ENCODE measurements at regions not wholly inside any gene's neighbourhood (a gene's known extent, or its start where the extent isn't known, plus 50 kb on each side); places are given as distances from the start of the nearest gene placed in this dataset.
A peak's percentile ranks its signal among the peaks of the same experiment; 100 is the strongest.
"Not testable (repeated sequence)": the region's sequence is repeated elsewhere in the genome, so short reads cannot be mapped to it uniquely, and the experiment has no call there.

- DNase-seq (ENCODE audit: low read depth in 2 of 2) = no peak
These were observed 55.6 kb upstream of the ABCD3 start for GRCh38 chr1:94362466-94363058.

- DNase-seq (ENCODE audit: low read depth in 2 of 2) = no peak
These were observed 59.3 kb upstream of the ABCD3 start for GRCh38 chr1:94358630-94359599.

- DNase-seq (ENCODE audit: low read depth in 2 of 2) = no peak
These were observed 60.5 kb upstream of the ABCD3 start for GRCh38 chr1:94357661-94358060.

GRCh38 chr1:94355485-94355980, 62.7 kb upstream of the ABCD3 start:
- no peak for DNase-seq (ENCODE audit: low read depth in 2 of 2)

GRCh38 chr1:94351481-94351880, 66.7 kb upstream of the ABCD3 start:
- DNase-seq (ENCODE audit: low read depth in 2 of 2) = no peak

- no peak for DNase-seq (ENCODE audit: low read depth in 2 of 2)
These were observed 67.8 kb upstream of the ABCD3 start for GRCh38 chr1:94350350-94350924.

- DNase-seq (ENCODE audit: low read depth in 2 of 2) = no peak
These were observed 68.3 kb upstream of the ABCD3 start for GRCh38 chr1:94349853-94350252.

GRCh38 chr1:94348386-94348785, 69.8 kb upstream of the ABCD3 start:
- DNase-seq (ENCODE audit: low read depth in 2 of 2) = not testable (repeated sequence)

- DNase-seq (ENCODE audit: low read depth in 2 of 2) = no peak
These were observed 73.0 kb upstream of the ABCD3 start for GRCh38 chr1:94345148-94345721.

- DNase-seq (ENCODE audit: low read depth in 2 of 2) = no peak
These were observed 75.8 kb upstream of the ABCD3 start for GRCh38 chr1:94342416-94342815.

- DNase-seq (ENCODE audit: low read depth in 2 of 2) = no peak
These were observed 78.8 kb upstream of the ABCD3 start for GRCh38 chr1:94339206-94339927.

GRCh38 chr1:94336991-94337390, 81.2 kb upstream of the ABCD3 start:
- DNase-seq (ENCODE audit: low read depth in 2 of 2) = no peak

GRCh38 chr1:94335950-94336349, 82.2 kb upstream of the ABCD3 start:
- peak; percentile 85 for DNase-seq (ENCODE audit: low read depth in 2 of 2)

- DNase-seq (ENCODE audit: low read depth in 2 of 2) = no peak
These were observed 82.7 kb upstream of the ABCD3 start for GRCh38 chr1:94335447-94335846.

GRCh38 chr1:94334764-94335163, 83.4 kb upstream of the ABCD3 start:
- no peak for DNase-seq (ENCODE audit: low read depth in 2 of 2)

- no peak for DNase-seq (ENCODE audit: low read depth in 2 of 2)
These were observed 85.2 kb upstream of the ABCD3 start for GRCh38 chr1:94332952-94333351.

GRCh38 chr1:94332516-94332915, 85.7 kb upstream of the ABCD3 start:
- no peak for DNase-seq (ENCODE audit: low read depth in 2 of 2)

- no peak for DNase-seq (ENCODE audit: low read depth in 2 of 2)
These were observed 88.2 kb upstream of the ABCD3 start for GRCh38 chr1:94329986-94330385.

GRCh38 chr1:94329276-94329675, 88.9 kb upstream of the ABCD3 start:
- DNase-seq (ENCODE audit: low read depth in 2 of 2) = no peak

GRCh38 chr1:94327001-94327690, 89.8 kb upstream of the ARHGAP29 start:
- no peak for DNase-seq (ENCODE audit: low read depth in 2 of 2)

GRCh38 chr1:94326329-94326728, 88.9 kb upstream of the ARHGAP29 start:
- no peak for DNase-seq (ENCODE audit: low read depth in 2 of 2)
